GM11168 (cell line): ENCODE measurements at regions not wholly inside any gene's neighbourhood (a gene's known extent, or its start where the extent isn't known, plus 50 kb on each side); places are given as distances from the start of the nearest gene placed in this dataset.

Experiments used
- in situ Hi-C: fragments of 300-500 bp; cut with MboI; formaldehyde crosslinking; loops from one replicate; pipeline ENCODE4 v1.12.0; 2022; ENCODE audit warnings: low sequenced_read_pairs; ENCODE audit not compliant: unreplicated experiment

GRCh38 chr5:133809801-133810200 is 158.6 kb downstream of the C5orf15 start:
- in situ Hi-C loops = no loop called here

- in situ Hi-C loops = no loop called here
Observed at GRCh38 chr5:133807348-133807747, 161.1 kb downstream of the C5orf15 start.

GRCh38 chr5:133806847-133807246 is 161.6 kb downstream of the C5orf15 start:
- in situ Hi-C loops = no loop called here

GRCh38 chr5:133801955-133802751 is 166.3 kb downstream of the C5orf15 start:
- in situ Hi-C loops = no loop called here

- in situ Hi-C loops = no loop called here
Observed at GRCh38 chr5:133801431-133801830, 167.0 kb downstream of the C5orf15 start.

GRCh38 chr5:133799571-133800237 is 168.7 kb downstream of the C5orf15 start:
- in situ Hi-C loops = no loop called here

GRCh38 chr5:133797167-133797566 is 171.3 kb downstream of the C5orf15 start:
- in situ Hi-C loops = no loop called here

GRCh38 chr5:133796186-133796585 is 172.2 kb downstream of the C5orf15 start:
- in situ Hi-C loops = no loop called here

- in situ Hi-C loops = no loop called here
Observed at GRCh38 chr5:133794771-133795415, 173.5 kb downstream of the C5orf15 start.

GRCh38 chr5:133793756-133794465 is 174.5 kb downstream of the C5orf15 start:
- in situ Hi-C loops = no loop called here

GRCh38 chr5:133792655-133793054 is 175.8 kb downstream of the C5orf15 start:
- in situ Hi-C loops = no loop called here

GRCh38 chr5:133792024-133792423 is 176.4 kb downstream of the C5orf15 start:
- in situ Hi-C loops = no loop called here

- in situ Hi-C loops = no loop called here
Observed at GRCh38 chr5:133790898-133791297, 177.5 kb downstream of the C5orf15 start.

GRCh38 chr5:133789428-133789827 is 177.1 kb upstream of the FSTL4 start:
- in situ Hi-C loops = no loop called here

GRCh38 chr5:133788121-133788520 is 175.8 kb upstream of the FSTL4 start:
- in situ Hi-C loops = no loop called here

- in situ Hi-C loops = no loop called here
Observed at GRCh38 chr5:133786420-133786819, 174.1 kb upstream of the FSTL4 start.

GRCh38 chr5:133785182-133785581 is 172.8 kb upstream of the FSTL4 start:
- in situ Hi-C loops = no loop called here

GRCh38 chr5:133783481-133783880 is 171.1 kb upstream of the FSTL4 start:
- in situ Hi-C loops = no loop called here

- in situ Hi-C loops = no loop called here
Observed at GRCh38 chr5:133782736-133783135, 170.4 kb upstream of the FSTL4 start.

- in situ Hi-C loops = no loop called here
Observed at GRCh38 chr5:133781436-133782225, 169.3 kb upstream of the FSTL4 start.
